Fibroblast of peridontal ligament (primary cell): ENCODE measurements at regions not wholly inside any gene's neighbourhood (a gene's known extent, or its start where the extent isn't known, plus 50 kb on each side); places are given as distances from the start of the nearest gene placed in this dataset.

Experiments
- DNase-seq: peaks from one replicate; pipeline ENCODE4 v3.0.0-alpha.2; 2010; ENCODE audit errors: extremely low read depth

DNA sequence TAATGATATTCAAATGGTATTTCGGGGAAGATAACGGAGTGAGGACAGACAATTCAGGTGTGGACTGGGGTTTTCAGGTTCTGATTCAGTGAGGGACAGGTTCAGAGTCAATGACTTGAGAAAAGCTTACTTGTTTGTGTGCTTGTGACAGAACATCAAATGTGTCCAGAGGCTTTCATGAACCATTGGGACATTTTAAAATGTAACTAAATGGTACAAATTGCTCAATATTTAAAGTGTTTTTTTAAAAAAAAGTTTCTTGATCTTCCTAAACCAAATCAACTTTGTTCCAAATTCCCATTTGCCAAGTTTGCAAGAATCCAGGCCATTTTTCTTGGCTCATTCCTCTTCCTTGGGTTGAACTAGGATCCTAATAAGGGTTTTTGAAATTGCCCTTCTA, 59.4 kb upstream of the BZW1 start:
- DNase-seq: no peak

DNA sequence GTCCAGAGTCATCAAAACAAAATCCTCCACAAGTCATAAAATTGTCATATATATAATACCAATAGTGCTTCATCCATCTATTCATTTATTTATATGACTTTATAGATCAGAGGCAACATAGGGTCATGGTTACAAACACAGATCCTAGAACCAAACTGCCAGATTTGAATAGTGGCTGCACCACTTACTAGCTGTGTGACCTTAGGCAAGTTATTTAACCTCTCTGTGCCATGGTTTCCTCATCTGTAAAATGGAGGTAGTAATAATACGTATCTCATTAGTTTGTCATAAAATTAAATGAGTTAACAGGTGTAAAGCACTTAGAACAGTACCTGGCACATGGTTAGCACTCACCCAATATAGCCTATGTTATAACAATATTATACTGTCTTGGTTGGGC, 58.9 kb upstream of the BZW1 start:
- DNase-seq: no peak

DNA sequence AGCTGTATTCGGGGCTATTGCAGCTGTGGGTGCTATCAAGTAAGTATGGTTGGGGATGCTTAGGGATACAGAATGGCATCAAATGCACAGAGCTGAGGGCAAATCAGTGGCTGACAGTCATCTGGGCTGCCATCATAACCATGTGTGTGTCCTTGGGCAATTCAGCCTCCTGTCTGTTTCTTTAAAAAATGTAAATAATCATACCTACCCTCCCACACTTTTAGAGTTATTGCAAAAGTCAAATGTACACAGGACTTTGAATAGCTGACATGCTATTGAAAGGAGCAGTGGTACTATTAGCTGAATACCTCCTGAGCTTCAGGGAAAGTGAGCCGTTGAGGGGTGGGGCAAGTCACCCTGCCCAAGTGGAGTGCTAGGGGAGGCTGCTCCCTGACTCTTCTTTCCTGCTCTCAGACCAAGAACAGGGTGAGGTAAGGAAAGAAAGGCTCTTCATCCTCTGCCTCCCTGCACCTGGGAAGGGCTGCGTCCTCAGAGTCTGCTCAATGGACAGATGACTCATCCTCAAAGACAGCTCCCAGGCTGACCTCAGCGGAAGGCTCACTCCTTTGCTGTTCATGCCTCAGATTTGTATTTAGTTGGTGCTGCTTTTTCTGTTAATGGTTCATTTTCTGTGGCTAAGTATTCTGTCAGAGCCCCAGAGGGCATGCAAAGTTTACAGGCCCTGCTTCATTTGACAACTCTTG, 54.9 kb upstream of the BZW1 start:
- peak; percentile 68 for DNase-seq

DNA sequence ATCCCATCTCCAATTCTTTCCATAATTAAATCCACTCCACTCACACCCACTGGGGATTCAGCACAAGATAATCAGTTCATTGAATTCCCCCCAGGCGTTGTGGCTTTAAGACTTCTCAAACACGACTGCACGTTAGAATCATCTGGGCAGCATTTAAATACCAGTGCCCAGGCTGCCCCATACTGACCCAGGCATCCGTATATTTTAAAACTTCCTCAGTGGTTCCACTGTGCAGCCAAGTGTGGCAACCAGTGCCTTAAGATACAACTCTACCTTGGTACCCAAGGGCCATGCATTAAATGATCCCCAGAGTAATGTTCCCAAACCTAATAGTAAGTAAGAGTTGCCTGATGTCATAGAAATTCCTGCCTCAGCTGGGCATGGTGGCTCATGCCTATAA, 54.3 kb upstream of the BZW1 start:
- no peak for DNase-seq

DNA sequence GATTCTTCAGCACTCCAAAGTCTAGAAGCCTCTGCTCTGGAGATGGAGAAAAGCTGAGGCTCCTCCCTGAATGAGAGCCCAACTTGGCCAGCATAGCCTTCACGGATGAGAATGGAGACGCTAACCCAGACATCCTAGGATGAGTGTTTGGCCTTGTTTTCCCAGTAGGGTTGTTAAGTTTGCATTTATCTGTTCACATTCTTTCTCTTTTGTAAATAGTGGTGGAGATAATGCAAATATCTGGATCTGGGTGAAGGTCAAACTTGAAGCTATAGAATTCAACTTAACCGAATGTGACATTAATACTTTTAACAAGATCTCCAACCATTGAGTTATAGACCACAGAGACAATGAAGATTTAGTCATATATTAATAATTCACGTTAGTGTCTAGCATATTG, 53.4 kb upstream of the BZW1 start:
- DNase-seq: no peak

DNA sequence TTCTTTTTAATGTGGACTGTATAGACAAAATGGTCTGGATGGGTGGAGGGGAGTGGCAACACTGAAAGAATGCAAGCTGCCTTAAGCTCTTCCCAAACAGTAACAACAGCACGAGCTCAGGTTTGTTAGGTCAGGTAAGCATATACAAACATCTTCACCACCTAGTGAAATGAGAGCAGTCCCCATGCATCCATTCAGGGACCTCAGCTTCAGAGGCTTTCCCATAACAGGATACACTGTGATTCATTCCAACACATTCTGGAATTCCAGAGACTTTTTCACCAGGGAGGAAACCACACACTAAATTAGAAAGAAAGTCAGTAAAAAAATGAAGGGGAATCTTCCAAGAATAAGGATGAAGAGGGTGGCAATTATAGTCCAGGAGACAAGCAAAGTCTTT, 50.4 kb upstream of the BZW1 start:
- DNase-seq: peak; percentile 66
